BJ (cell line): ENCODE measurements at regions not wholly inside any gene's neighbourhood (a gene's known extent, or its start where the extent isn't known, plus 50 kb on each side); places are given as distances from the start of the nearest gene placed in this dataset.

ENCODE experiments used
- CTCF ChIA-PET: fragments of 350-600 bp; formaldehyde crosslinking; extraction: SDS; loops from one replicate; lab custom pipeline; 2021; ENCODE audit warnings: antibody characterized with exemption, inconsistent platforms; lab: Yijun Ruan, JAX
- POLR2A ChIA-PET: fragments of 300-600 bp; sonication (Branson Sonifier 250); formaldehyde crosslinking; extraction: SDS; loops from one replicate; lab custom pipeline; 2021; ENCODE audit warnings: antibody characterized with exemption; lab: Charles Lee
- DNase-seq: peaks from one replicate; pipeline ENCODE4 v3.0.0-alpha.2; 2011; ENCODE audit warnings: low read depth
- H3K27me3 ChIP-seq: 2 replicates; pipeline ENCODE4 v1.6.0; 2011; ENCODE audit warnings: low read length; ENCODE audit not compliant: control insufficient read depth, insufficient read depth
- H3K36me3 ChIP-seq: 2 replicates; pipeline ENCODE4 v1.5.1; 2011; ENCODE audit warnings: low read length; ENCODE audit not compliant: control insufficient read depth, insufficient read depth
- H3K4me3 ChIP-seq: 2 replicates; pipeline ENCODE4 v1.5.1; 2011; ENCODE audit warnings: low read depth, mild to moderate bottlenecking, control low read depth, low read length
- CTCF ChIP-seq: IDR thresholded peaks from 2 replicates; pipeline ENCODE4 v1.5.1; 2011; ENCODE audit warnings: low read depth, mild to moderate bottlenecking, control low read depth, inconsistent platforms, low read length, moderate library complexity; ENCODE audit not compliant: insufficient read depth

GRCh38 chr7:21238400-21239116 lies 189.3 kb upstream of the SP4 start:
- no peak overlapping the region for H3K4me3 ChIP-seq
- CTCF ChIA-PET: no interaction called here
- no peaks in the 10 kb centered on the region for H3K36me3 ChIP-seq
- H3K27me3 ChIP-seq: no peaks in the 10 kb centered on the region
- TF ChIP-seq CTCF: no peak
- DNase-seq: no peak
- POLR2A ChIA-PET: no interaction called here

GRCh38 chr7:21243265-21243664 lies 184.6 kb upstream of the SP4 start:
- POLR2A ChIA-PET: no interaction called here
- CTCF ChIA-PET: no interaction called here
- no peak overlapping the region for H3K4me3 ChIP-seq
- DNase-seq: no peak
- TF ChIP-seq CTCF: no peak
- no peaks in the 10 kb centered on the region for H3K36me3 ChIP-seq
- no peaks in the 10 kb centered on the region for H3K27me3 ChIP-seq

- DNase-seq: no peak
- no peak overlapping the region for H3K4me3 ChIP-seq
- peaks cover 1% of the 10 kb centered on the region; the same call in 1 of the 2 replicates for H3K27me3 ChIP-seq
- no peak for TF ChIP-seq CTCF
- POLR2A ChIA-PET: no interaction called here
- no peaks in the 10 kb centered on the region for H3K36me3 ChIP-seq
- CTCF ChIA-PET: interaction anchor here (1.5 kb wide), 1 partner anchor 255 kb away, joined by 3 read pairs; no protein-coding TSS in a partner anchor
Observed at GRCh38 chr7:21251151-21251800, 176.6 kb upstream of the SP4 start.

GRCh38 chr7:21253740-21254687 lies 173.9 kb upstream of the SP4 start:
- Histone ChIP-seq H3K36me3 (no peaks in the 10 kb centered on the region), H3K27me3 (peaks cover 1% of the 10 kb centered on the region; the same call in 1 of the 2 replicates), H3K4me3 (no peak overlapping the region)
- ChIA-PET POLR2A (no interaction called here), CTCF (interaction anchor here (0.5 to 1.5 kb wide), 11 partner anchors 8 to 830 kb away, joined by 3 to 8 read pairs (median 3); no protein-coding TSS in a partner anchor)
- no peak for DNase-seq
- TF ChIP-seq CTCF: peak; percentile 63
